Skin of body (tissue), 1 donor: ENCODE measurements at regions not wholly inside any gene's neighbourhood (a gene's known extent, or its start where the extent isn't known, plus 50 kb on each side); places are given as distances from the start of the nearest gene placed in this dataset.

Source experiments
- DNase-seq: peaks from one replicate; lab custom pipeline; 2025; lab: John Stamatoyannopoulos, UW

DNA sequence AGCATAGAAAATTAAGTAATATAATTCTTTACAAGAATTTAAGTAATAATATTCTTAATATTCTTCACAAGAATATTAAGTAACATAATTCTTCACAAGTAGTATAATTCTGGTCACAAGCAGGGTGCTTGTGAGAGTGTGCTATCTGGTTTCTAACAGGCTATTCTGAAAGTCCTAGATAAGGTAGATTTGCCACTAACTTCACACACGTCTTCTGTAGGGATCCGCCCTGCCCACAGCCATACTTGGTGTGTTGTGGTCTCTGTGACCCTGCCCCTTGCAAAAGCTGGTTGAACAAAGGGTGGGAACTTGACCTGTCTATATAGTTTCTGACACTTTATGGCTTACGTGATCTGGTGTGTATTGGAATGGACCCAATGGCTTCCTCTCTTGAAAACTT is 253.4 kb upstream of the MDFIC2 start:
- no peak for DNase-seq

DNA sequence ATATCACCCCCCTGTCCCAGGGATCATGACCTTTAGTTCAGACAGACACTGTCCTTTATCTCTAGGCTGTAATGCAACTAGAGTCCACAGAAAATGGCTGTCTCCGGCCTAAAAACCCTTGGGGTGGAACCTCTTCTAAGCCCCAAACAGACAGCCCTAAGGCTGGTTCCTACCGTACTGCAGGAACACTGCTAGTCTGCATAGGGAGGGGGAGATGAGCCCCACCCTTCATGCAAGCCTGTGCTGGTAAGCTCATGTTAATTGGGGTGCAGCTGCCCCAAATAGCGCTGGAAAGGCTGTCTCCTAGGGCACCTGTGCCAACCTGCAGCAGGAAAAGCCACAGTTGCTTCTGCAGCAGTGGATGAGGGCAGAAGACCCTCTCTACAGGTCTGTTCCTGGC is 252.1 kb upstream of the MDFIC2 start:
- no peak for DNase-seq

DNA sequence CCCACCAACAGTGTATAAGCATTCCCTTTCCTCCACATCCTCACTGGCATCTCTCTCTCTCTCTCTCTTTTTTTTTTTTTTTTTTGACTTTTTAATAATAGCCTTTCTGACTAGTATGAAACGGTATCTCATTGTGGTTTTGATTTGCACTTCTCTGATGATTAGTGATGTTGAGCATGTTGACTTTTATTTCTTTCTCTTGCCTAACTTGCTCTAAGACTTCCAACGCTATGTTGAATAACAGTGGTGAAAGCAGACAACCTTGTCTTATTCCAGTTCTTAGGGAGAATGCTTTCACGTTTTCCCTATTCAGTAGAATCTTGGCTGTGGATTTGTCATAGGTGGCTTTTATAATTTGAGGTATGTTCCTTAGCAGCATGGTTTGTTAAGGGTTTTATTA is 249.4 kb upstream of the MDFIC2 start:
- no peak for DNase-seq

DNA sequence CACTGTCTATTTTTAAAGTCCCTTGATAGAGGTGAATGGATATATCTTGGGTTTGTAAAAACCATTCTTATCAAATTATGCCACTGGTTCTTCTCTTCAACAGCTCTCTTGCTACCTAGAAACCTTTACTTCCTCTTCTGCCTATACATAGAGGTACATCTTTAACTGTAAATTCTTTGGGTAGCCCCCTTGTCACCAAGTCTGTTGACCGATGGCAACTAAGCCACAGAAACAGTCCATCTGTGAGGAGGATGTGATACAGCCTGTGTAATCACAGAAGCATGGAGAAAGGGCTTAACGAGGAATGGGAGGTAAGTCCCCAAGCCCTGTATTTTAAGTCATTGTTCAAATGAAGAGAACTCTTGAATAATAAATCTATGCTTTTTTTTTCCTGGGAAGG is 246.5 kb upstream of the MDFIC2 start:
- DNase-seq: no peak

DNA sequence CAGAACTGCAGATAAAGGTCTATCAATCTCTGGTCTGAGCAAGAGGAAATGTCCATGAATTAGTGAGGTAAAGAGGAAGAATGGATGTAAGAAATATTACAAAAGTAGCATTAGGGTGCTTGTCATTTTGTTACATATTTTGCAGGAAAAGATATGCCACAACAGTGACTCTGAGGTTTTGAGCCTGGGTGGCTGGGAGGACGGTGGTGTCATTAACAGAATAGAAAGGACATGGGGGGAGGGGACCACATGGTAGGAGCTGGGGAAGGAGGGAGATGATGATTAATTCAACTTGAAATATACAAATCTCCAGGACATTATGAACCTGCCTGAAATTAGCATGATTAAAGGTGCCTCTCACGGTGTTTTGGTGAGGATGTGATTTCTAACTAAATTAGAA is 245.5 kb upstream of the MDFIC2 start:
- no peak for DNase-seq

DNA sequence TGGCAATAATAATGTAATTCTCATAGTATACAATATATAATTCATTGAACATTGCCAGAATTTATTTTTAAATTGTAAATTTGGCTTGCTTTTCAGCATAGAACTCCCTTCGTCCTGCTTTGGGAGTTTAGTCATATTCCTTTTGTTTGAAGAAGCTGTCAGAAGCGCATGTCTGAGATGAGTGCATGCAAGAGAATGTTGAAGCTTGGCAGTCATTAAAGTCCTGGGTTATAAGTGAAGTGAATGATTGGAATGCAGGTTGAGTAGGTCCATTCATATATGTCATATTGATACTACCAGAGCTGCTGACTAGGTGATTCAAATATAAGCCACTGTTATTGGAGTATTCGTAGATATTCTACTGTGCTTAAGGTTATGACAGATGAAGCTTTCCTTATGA is 243.6 kb upstream of the MDFIC2 start:
- no peak for DNase-seq

DNA sequence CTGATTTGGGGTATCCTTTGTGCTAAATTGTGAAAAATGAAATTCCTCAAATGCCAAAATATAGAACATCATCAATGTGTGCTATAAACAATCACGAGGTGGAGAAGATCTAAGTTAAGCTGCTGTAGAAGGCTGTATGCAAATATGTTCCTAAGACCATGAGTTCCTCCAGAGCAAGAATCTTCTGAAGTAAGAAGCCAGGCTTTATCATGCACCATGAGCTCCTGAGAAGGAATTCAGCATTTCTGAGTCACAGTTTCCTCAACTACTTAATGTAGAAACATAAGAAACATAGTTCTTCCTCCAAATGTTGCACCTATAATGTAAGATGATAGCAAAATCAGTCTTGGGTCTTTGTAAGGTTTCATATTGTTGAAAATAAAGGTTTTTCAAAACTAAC is 241.7 kb upstream of the MDFIC2 start:
- DNase-seq: no peak

DNA sequence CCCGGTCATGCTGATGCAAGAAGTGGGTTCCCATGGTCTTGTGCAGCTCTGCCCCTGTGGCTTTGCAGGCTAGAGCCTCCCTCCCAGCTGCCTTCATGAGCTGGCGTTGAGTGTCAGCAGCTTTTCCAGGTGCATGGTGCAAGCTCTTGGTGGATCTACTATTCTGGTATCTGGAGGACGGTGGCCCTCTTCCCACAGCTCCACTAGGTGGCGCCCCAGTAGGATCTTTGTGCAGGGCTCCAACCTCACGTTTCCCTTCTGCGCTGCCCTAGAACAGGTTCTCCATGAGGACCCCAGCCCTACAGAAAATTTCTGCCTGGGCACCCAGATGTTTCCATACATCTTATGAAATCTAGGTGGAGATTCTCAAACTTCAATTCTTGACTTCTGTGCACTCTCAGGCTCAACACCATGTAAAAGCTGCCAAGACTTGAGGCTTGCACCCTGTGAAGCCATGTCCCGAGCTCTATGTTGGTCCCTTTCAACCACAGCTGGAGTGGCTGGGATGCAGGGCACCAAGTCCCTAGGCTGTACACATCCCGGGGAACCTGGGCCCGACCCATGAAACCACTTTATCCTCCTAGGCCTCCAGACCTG is 238.4 kb upstream of the MDFIC2 start:
- no peak for DNase-seq

DNA sequence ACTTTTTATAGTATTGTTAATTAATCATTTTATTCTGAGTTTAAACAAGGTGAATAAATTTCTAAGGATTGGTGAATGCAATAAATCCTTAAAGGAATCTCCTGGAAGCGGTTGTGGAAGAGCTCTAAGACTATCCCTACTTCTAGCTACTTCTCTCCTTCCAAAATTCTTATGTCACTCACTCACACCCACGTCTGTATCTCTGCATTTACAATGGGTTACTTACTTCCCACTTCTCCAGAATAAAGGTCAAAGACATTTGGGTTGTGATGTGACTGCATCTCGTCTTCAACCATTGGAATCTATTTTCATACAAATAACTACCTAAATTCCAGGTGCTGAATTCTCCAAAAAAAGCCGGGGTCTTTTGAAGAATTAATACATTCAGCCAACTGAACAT is 234.2 kb upstream of the MDFIC2 start:
- no peak for DNase-seq

DNA sequence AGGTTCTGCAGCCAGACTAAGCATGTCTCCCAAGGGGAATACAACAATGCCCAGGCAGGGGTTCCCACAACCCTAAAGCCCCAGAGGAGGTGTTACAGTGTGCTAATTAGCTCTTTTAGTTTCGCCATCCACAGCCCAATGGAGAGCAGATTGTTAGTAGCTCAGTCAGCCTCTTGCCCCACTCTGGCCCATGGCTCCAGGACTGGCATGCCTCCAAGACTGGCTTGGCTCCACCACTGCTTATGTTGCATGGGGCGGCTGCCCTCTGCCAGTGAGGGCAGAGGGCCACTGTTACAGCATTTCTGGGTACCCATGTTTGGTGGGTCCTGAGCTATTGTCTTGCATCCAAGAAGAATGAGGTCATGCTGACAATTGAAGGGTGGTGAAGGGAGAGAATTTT is 231.1 kb upstream of the MDFIC2 start:
- no peak for DNase-seq

DNA sequence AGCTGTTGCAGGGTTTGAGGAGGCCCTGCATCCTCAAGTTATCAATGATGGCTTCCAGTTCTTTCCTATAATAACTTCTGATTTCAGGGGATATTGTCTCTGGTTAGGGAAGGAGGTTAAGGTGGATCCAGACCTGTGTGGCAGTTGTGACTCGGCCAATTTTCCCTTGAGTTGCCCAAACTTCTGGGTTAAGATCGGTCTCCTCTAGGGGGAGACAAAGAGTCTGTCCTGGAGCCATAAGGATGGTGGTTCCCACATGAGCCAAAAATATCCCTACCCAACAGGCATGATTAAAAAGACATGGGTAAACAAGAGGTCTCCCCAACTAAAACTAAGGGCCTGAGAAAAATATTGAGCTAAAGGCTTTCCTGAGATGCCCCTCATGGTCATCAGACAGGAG is 227.5 kb upstream of the MDFIC2 start:
- DNase-seq: no peak

DNA sequence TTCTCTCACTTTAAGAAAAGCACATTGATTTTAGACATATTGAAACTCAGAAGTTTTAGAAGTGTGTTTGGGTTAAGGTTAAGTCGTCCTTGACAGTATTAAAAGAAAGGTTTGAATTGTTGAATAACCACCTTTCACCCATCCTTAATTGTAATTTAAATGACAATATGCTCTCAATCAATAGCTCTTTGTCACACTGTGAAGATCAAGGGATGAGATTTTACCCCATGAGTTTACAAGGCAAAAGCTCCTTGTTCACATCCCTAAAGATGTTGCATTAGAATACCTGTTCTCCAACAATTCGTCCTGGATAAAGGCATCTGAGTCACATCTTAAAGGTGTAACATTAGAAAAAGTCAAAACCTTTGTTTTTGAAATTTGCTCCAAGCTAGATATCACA is 220.4 kb upstream of the MDFIC2 start:
- DNase-seq: no peak

DNA sequence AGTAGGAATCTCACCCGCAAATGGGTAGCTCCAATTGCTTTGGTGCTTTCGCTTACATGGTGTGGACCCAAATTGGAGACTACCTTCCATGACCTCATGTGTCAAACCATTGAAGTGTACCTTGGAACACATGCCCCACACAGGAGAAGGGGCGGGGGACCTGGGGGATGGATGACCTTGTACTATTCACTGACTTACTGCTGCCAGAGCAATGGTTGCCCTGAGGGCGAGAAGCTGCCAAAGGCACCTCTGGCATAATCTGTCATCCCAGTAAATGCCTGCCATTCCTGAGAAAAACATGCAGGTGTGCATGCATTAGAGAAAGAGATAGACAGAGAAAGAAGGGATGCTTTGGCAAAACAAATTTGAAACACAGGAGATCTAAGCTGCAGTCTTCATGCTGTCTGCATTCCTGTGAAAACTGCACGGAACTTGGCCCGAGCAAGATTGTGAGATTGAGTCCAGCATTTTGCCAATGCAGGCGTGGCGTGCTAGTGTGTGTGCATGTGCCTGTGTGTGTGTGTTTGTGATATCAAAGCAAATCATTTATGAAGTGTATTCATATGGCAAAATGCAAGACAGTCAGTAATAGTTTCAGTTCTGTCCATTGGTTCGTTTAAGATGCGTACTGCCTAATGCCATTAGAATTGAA is 219.5 kb upstream of the MDFIC2 start:
- no peak for DNase-seq

DNA sequence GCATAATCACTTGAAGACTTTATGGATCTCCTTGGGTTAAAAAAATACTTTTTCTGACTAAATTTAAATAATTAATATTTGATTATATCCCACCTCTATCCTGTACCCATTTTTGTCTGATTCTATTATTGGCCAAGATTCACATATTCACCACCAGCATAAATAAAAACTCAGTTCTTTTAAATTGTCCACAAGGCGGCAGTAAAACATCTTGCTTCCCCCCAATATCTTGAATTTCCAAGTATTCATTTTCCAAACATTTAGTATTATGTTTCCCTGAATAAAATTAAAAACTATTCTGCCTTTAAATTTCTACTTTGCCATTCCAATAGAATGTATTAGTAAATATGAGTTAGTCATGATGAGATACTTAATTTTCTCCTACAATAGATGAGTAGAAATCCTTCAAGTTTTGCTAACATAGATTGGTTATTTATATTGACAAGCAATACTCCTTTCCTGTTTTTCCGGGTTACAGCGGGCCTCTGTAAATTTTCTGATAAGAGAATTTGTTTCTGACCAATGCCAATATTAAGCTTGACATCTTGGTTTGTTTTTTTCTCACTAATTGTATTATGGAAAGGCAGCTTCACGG is 218.7 kb upstream of the MDFIC2 start:
- peak; percentile 10 for DNase-seq

DNA sequence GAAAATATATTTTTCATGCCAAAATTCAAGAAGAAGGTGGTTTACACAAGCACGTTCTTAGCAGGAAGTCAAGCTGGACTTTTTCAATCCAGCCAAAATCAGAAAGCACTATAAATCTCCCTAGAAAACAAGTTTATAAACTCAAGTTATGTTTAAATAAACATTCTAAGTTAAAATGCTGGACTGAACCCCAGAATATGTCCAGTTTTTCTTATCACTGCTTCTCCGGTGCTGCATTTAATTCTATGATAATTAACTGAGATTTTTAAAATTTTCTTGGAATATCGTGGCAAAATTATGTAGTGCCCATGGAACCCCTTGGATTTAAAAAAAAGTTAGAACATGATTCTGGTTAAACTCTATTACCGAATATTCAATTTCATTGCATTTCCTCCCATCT is 218.2 kb upstream of the MDFIC2 start:
- DNase-seq: no peak

DNA sequence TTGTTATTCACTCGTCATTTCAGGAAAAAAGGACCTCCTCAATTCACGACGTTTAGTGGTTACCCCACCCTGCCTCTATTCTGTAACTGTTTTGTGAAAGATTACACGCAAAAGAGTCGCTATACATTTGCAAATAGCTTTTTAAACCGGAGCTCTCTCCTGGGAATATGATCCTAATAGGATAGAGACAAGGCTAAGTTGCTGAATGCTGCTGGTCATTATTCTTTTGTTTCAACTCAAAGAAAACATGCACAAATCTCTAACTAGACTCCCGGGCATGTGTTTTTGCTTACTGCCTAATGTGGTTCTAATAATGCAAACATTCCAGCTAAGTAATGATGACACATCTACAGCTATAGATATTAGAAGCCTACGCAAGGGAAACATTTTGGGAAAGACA is 214.6 kb upstream of the MDFIC2 start:
- DNase-seq: peak; percentile 92

DNA sequence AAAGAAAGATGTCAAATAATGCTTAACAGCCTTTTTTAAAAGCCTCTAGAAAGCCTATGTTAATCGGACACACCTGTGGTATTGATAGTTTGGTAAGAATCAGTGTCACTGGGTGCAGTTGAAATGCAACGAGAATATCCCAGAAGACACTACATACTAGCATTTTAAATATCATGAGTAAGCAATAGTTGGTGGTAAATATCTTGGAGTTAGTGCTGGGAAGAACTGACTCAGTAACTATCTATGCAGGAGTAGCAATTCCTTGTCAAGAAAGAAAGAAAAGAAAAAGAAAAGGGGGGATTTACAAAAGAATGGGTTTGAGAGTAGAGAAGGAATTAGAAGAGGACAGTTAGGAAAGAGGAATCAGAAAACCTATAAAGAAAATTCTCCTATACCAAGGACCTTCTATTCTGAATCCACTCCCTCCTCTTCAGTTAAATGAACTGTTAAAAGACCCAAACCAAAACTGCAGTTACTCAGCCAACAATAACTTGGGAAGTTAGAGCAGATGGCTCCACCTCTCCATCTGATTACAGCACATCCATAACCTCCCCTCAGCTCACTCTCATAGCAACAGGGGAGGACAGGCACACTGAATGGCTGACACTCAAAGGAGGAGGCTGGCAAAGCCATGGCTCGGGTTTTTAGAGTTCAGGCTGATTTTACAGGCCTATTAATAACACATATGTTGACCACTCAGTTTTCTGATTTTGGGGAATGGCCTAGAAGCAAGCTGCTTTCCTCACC is 207.6 kb upstream of the MDFIC2 start:
- no peak for DNase-seq

DNA sequence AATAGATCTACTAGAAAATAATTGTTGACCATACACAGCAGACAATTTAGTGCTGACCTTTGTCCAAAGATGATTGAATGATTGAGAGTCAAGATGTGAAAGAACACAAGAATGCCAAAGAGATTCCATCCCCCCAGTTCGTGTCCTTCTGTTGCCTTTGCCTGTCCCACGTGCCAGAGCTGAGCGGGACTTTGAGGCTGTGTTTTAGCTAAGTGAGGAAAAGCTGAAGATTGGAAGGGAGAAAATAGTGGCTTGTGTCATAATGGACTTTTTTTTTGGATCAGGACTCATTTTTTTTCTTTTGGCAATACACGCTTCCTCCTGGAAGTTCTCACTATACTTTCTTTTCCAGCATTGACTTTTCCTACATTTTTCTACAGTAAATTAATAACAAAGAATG is 206.6 kb upstream of the MDFIC2 start:
- no peak for DNase-seq

DNA sequence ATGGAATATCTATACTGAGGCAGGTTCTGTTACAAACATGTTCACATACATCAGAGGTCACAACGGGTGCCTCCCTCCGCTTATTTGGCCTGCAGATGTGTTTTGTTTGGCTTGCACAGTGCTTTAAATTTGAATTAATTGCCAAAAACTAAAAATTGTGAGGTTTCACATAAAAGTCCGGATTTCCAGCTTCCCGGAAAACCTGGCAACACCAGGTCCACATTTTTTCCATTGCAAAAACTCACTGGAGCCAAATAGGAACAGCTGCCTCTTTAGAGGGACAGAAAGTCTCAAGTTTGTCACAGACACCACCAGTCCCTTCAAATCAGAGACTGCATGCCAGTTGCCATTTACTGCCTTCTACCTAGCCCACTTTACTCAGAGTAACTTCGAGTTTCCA is 205.9 kb upstream of the MDFIC2 start:
- no peak for DNase-seq

DNA sequence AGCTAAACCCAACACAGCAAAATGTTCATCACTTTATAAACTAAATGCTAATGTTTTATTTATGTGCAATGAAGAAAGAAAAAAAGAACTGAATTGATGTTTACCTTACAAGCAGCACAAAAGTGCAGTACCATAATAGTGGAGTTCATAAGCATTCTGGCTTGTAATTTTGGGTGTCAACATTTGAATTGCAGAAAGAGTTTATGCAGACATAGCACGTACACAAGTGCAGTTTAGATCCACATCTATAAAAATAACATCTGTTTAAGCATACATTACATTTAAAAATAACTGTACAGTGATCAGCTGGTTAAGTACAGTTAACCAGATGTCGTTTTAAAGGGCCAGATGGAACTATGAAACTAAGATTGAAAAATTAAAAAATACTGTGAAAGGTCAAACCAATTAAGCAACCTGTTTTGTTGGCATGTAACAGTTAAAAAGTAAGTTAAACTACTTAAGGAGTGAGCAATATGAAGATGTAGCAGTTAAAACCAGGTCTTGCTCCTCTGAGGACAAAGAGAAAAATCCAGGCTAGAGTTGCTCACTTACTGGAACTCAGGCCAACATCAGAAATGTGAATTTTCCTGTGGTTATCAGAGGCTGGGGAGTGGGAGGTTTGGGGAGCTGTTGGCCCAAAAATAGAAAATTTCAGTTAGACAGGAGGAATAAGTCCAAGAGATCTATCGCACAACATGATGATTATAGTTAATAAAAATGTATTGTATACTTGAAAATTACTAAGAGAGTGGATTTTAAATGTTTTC is 204.9 kb upstream of the MDFIC2 start:
- DNase-seq: no peak

DNA sequence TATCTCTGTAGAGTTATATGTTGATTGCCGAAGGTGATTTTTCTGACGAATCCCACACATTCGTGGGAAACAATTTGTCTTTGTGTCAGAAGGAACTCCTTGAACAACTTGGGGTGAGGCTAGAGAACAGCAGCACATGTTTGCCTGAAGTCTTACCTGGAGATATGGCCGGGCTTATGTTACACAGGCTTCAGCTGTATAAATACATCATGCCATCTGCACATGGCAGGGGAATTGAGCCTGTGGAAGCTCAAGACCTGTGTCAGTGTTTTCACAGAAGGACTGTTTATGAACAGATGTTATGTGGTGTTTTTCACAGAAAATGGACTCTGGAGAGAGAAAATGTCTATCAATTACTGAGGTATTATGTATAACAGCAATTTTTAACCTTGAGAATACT is 203.6 kb upstream of the MDFIC2 start:
- DNase-seq: no peak

DNA sequence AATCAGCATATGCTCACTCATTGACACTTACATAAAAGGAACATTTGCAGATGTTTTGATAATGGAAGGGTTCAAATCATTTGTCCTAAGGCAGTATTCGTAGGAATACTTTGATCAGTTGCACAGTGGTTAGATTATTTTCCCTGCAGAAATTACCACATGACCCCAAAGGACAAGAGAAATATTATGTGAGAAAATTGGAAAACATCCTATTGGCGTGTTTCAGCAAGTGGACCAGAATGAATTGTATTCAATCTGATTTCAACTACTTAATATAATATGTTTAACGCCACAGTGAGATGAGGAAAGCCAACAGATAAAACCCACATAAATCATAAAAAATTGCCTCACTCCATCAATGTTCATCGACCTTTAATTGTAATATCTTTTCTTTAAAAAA is 195.0 kb upstream of the MDFIC2 start:
- DNase-seq: no peak
